ENCODE measurements at regions not wholly inside any gene's neighbourhood (a gene's known extent, or its start where the extent isn't known, plus 50 kb on each side); places are given as distances from the start of the nearest gene placed in this dataset.

- ATAC-seq, result no peak
Measured at GRCh38 chr1:38451541-38451993, 405.0 kb upstream of the POU3F1 start.

GRCh38 chr1:38448893-38449292 is 402.3 kb upstream of the POU3F1 start:
- H3K9me3 ChIP-seq, result no peaks in the 10 kb centered on the region
- no peaks in the 10 kb centered on the region for H3K4me1 ChIP-seq (ENCODE audit: low read depth)
- no peak overlapping the region for H3K4me3 ChIP-seq
- intact Hi-C loops (cut with DNase I, micrococcal nuclease), result no loop called here
- H3K36me3 ChIP-seq (ENCODE audit: low read depth), result no peaks in the 10 kb centered on the region
- DNase-seq, result no peak
- TF ChIP-seq CTCF (IDR thresholded peaks at IDR 0.05), result no peak
- ATAC-seq, result no peak

More at GRCh38 chr1:38451541-38451993, 405.0 kb upstream of the POU3F1 start:
- H3K4me3 ChIP-seq, result no peak overlapping the region
- H3K4me1 ChIP-seq (ENCODE audit: low read depth), result no peaks in the 10 kb centered on the region
- no peak for TF ChIP-seq CTCF (IDR thresholded peaks at IDR 0.05)
- H3K36me3 ChIP-seq (ENCODE audit: low read depth), result no peaks in the 10 kb centered on the region
- intact Hi-C loops (cut with DNase I, micrococcal nuclease), result no loop called here
- no peaks in the 10 kb centered on the region for H3K9me3 ChIP-seq
- DNase-seq, result no peak

GRCh38 chr1:38446936-38447335 is 400.3 kb upstream of the POU3F1 start:
- Histone ChIP-seq H3K9me3 (no peaks in the 10 kb centered on the region), H3K4me1 (ENCODE audit: low read depth) (no peaks in the 10 kb centered on the region), H3K36me3 (ENCODE audit: low read depth) (no peaks in the 10 kb centered on the region), H3K4me3 (no peak overlapping the region)
- no peak for DNase-seq
- no peak for ATAC-seq
- TF ChIP-seq CTCF (IDR thresholded peaks at IDR 0.05), result no peak
- intact Hi-C loops (cut with DNase I, micrococcal nuclease), result no loop called here

- TF ChIP-seq CTCF (IDR thresholded peaks at IDR 0.05), result no peak
- Histone ChIP-seq H3K4me1 (ENCODE audit: low read depth) (no peaks in the 10 kb centered on the region), H3K4me3 (no peak overlapping the region), H3K36me3 (ENCODE audit: low read depth) (no peaks in the 10 kb centered on the region), H3K9me3 (no peaks in the 10 kb centered on the region)
- intact Hi-C loops (cut with DNase I, micrococcal nuclease), result no loop called here
- no peak for ATAC-seq
- no peak for DNase-seq
Measured at GRCh38 chr1:38444770-38445442, 398.3 kb upstream of the POU3F1 start.

GRCh38 chr1:38444311-38444710 is 397.7 kb upstream of the POU3F1 start:
- no peak for ATAC-seq
- intact Hi-C loops (cut with DNase I, micrococcal nuclease), result no loop called here
- H3K36me3 ChIP-seq (ENCODE audit: low read depth), result no peaks in the 10 kb centered on the region
- H3K4me1 ChIP-seq (ENCODE audit: low read depth), result no peaks in the 10 kb centered on the region
- TF ChIP-seq CTCF (IDR thresholded peaks at IDR 0.05), result no peak
- no peak for DNase-seq
- no peak overlapping the region for H3K4me3 ChIP-seq
- no peaks in the 10 kb centered on the region for H3K9me3 ChIP-seq

GRCh38 chr1:38440402-38440801 is 393.8 kb upstream of the POU3F1 start:
- ATAC-seq, result no peak

More at GRCh38 chr1:38440402-38440801, 393.8 kb upstream of the POU3F1 start:
- TF ChIP-seq CTCF (IDR thresholded peaks at IDR 0.05), result no peak
- H3K36me3 ChIP-seq (ENCODE audit: low read depth), result no peaks in the 10 kb centered on the region
- H3K4me3 ChIP-seq, result no peak overlapping the region
- no peak for DNase-seq
- intact Hi-C loops (cut with DNase I, micrococcal nuclease), result no loop called here
- H3K9me3 ChIP-seq, result no peaks in the 10 kb centered on the region
- H3K4me1 ChIP-seq (ENCODE audit: low read depth), result no peaks in the 10 kb centered on the region

Measured in mucosa of descending colon (tissue), 3 donors.